Dermis microvascular lymphatic vessel endothelial cell (primary cell): ENCODE measurements at regions not wholly inside any gene's neighbourhood (a gene's known extent, or its start where the extent isn't known, plus 50 kb on each side); places are given as distances from the start of the nearest gene placed in this dataset.

ENCODE experiments used
- DNase-seq, 2 donors: peaks; one replicate each; pipeline versions ENCODE4 v3.0.0 to v3.0.0-alpha.2; 2010; ENCODE audit warnings: low read depth in 2 of 2

DNA sequence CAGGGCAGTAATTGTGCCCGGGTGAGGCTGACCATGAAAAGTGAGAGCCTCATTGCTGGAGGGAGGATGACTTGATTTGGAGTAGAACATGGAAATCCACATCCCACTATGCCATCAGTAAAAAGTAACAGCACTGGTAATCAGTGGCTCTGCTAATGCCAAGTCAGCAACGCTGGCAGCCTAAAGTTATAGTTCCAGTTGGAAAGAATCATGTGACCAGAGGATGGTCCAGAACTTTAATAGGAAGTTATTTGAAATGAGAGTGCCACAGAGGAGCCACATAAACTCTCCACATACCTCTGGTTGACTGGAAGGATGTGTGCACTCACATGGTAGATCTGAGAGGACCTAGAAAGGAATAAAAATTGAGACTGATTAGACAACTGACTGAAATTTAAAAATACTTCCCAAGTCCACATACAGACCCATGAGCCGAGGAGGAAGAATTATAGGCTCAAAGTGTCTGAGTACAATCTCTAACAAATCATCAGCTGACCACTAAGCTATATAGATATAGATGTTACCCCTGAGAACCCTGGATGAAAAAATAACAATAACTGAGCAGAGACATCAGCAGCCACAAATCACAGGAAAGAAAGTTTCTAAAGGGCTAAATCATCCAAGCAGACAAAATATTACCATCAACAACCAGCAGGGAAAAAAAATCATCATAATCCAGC lies 346.8 kb downstream of the STK39 start:
- DNase-seq, result no peak

DNA sequence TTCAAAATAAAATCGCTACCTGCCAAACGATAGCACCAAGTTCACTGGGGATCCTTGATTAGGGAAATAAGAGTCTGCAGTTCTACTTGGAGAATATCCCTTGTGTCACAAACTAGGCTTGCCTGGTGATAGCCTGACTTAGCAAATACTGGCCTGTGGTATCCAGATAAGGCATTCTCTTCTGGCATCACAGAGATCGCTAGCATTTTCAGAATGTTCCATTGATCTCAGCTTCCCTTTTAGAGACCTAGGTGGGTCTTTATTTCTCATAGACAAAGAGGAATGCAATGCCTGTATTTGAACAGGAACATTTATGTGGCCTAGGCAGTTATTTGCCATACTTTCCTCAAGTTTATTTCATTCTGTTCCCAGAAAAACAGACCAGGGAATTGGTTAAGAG lies 349.1 kb downstream of the STK39 start:
- no peak for DNase-seq

- no peak for DNase-seq
Observed at GRCh38 chr2:167891841-167892240, 355.6 kb downstream of the STK39 start.

DNA sequence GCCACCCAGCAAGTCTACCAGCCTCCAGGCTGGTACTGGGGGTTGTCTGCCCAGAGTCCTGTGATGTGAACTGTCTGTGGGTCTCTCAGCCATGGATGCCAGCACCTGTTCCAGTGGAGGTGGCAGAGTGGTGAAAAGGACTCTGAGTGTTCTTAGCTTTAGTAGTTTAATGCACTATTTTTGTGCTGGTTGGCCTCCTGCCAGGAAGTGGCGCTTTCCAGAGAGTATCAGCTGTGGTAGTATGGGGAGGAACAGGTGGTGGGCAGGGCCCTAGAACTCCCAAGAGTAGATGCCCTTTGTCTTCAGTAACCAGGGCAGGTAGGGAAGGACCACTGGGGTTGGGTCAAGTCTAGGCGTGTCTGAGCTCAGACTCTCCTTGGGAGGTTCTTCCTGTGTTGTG lies 356.7 kb downstream of the STK39 start:
- DNase-seq, result no peak

DNA sequence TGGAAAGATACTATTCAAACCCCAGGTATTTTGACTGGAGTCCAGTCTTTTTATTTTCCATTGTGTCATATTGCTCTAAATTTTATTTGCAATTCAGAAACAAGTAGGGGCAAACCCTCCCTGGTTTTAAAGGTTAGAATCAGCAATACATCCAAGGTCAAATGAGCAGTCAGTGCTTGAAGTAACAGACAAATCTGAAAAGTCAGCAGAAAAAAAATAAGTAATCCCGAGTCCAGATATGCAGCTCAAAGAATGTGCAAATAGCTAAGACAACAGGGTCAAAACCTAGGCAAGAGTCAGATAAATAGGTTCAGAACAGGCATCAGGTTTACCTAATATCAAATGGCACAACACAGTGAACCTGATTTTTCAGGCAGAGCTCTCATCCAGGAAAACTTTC lies 367.0 kb downstream of the STK39 start:
- no peak for DNase-seq

GRCh38 chr2:167875529-167875928 lies 371.9 kb downstream of the STK39 start:
- no peak for DNase-seq

DNA sequence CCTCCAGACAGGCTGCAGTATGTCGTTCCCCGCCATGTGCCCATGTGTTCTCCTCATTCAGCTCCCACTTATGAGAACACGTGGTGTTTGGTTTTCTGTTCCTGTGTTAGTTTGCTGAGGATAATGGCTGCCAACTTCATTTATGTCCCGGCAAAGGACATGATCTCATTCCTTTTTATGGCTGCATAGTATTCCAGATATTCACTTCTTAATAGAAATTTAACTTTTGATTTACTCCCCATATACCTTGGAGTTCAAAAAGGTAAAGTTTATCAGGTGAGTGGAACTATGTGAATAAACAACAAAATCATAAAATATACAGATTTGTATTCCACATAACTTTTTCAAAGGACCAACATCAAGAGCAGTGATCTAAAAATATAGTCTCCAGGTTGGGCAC lies 372.6 kb downstream of the STK39 start:
- DNase-seq, result no peak

DNA sequence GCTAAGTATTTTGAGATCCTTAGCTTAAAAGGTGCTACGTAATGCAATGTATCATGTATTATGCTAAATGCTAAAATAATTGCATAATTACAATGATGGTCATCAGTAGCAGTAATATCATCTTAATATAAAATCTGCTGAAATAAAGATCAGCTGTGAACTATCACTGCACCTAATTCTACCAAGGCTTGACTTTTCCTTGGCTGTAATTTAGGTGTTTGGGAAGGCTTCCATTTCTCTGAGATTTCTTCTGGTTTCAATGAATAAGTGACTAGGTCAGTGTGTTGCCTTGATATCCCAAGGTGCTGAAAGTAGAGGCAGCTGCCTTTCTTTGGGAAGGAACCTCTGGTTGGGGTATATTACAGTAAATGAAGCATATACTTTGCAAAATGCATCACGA lies 376.1 kb downstream of the STK39 start:
- DNase-seq, result no peak

GRCh38 chr2:167869200-167869599 lies 378.2 kb downstream of the STK39 start:
- DNase-seq, result no peak

GRCh38 chr2:167863377-167863776 lies 384.0 kb downstream of the STK39 start:
- no peak for DNase-seq

- no peak for DNase-seq
Observed at GRCh38 chr2:167862782-167863181, 384.6 kb downstream of the STK39 start.

DNA sequence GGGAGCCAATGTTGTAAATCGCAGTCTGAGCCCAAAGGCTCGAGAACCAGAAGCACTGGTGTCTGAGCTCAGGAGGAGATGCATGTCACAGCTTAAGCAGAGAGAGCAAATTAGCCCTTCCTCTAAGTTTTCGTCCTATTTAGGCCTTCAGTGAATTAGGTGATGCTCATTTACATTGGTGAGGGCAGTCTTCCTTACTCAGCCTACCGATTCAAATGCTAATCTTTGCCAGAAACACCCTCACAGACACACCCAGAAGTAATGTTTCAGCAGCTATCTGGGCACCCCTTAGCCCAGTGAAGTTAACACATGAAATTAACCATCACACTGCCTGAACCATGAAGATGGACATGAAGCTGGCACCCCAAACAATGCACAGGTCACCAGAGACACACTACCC lies 385.1 kb downstream of the STK39 start:
- DNase-seq, result no peak

- DNase-seq, result no peak
Observed at GRCh38 chr2:167861574-167862193, 385.7 kb downstream of the STK39 start.

GRCh38 chr2:167860082-167860481 lies 387.3 kb downstream of the STK39 start:
- no peak for DNase-seq

DNA sequence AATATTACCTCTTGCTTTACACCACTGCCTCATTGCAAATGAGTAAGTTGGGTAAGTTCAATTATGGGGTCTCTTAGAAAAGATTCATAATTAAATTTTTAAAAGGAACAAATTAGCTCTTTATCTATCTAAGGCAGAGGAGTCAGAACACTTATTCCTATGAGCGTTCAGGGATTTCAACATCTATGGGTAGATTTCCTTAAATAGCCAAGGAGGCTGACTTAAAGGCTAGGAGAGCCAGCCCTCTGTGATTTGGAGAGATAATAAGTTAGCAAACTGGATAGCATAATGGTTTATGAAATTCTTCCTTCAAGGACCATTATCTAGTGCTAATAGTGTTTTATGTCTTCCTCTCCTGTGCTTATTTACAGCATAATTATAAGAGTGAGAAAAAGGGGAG lies 387.7 kb downstream of the STK39 start:
- no peak for DNase-seq

DNA sequence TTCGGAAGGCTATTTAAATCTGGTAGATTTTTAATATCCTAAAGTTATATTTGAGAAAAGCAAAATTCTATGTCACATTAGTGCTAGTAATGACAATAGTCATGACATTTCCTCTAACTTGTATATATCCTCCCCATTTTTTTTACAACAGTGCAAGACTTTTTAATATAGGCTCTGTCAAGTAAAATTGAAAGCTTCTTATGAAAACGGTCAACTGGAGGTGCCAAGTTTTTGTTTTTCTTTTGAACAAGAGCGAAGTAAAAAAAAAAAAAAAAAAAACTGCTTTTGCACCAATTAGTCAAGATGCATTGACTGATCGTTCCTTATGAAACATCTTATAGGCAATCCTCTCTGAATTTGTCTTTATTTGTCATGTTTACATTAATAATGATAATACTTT lies 389.3 kb downstream of the STK39 start:
- no peak for DNase-seq

GRCh38 chr2:167857416-167857815 lies 390.0 kb downstream of the STK39 start:
- no peak for DNase-seq

DNA sequence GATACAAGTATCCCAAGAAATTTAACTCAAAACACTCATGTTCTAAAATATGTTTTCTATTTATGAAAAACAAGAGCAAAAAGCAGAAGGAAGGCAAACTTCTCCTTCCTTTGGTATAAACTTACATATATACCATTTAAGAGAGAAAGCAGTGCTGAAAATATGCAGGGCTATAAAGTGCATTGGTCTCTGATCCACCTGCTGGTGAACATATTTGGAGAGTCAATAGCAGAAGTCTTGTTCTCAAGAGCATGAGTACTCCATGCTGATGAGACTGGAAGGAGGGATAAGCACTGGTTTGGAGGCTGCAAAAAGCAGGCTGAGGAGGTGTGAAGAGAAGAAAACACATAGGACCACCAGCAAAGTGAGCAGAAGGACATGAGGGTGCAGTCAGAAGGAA lies 391.2 kb downstream of the STK39 start:
- no peak for DNase-seq

DNA sequence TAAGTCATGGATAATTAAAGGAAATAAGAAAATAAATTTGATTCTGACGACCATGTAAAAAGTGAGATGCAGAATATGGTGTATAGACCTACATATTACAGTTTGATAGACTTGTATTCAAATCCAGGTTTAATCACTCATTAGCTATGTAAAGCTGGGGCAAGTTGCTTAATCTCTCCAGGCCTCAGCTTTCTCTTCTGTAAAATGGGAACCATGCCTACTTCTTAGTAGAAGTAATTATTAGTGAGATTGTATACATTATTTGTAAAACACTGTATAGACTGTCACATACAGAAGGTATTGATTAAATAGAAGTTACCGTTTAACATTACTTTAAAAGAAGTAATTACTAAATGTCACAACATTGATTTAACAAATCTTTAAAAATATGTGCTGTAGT lies 392.2 kb downstream of the STK39 start:
- no peak for DNase-seq

DNA sequence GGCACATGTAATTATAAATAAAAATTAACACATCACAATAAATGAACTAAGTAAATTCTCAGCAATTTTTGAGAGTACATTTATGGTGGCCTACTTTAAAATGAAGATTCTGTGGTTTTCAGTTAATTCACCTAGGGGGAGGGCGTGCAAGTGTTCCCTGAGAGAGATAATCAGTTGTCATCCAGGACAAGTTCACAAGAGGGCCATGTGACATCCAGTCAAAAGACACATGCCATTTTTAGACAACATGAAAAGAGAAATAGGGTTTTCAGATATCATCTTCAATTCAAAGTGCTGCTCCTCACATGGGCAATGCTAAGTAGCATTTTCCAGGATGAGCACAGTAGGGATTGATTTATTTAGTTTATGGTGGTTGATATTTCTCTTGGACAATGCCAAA lies 393.7 kb downstream of the STK39 start:
- no peak for DNase-seq

GRCh38 chr2:167851876-167852275 lies 395.5 kb downstream of the STK39 start:
- no peak for DNase-seq

DNA sequence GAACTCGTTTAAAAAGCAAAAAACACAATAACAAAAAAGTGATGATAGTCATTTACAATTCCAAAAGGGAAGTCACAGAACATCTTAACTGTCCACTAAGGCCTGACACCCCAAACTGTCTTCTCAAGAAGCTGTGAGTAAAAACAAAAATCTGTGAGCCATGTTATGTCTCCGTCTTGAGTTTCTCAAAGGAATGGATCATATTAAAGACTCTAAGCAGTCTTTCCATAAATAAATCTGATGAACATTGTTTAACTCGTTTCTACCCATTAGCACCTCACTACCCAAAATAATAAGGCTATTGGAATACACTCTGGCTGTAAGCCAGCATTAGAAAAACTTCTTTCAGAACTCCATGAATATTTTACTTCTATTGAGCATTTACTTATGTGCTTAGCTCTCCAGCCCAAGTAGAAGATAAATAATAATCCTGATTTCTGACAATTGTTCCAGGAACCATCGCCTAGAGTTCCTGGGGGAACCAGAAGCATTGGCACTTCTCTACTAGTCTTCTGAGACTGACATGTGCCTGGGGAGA lies 396.0 kb downstream of the STK39 start:
- DNase-seq, result no peak

- DNase-seq, result no peak
Observed at GRCh38 chr2:167844714-167845530, 402.5 kb downstream of the STK39 start.
